Parathyroid adenoma (tissue), 2 donors: ENCODE measurements at regions not wholly inside any gene's neighbourhood (a gene's known extent, or its start where the extent isn't known, plus 50 kb on each side); places are given as distances from the start of the nearest gene placed in this dataset.

Experiments used
- H2AFZ ChIP-seq: fragments of 300-600 bp; sonication (generic); one replicate; pipeline ENCODE4 v1.7.0; 2017; ENCODE audit warnings: antibody characterized with exemption, mild to moderate bottlenecking
- H3K27ac ChIP-seq: fragments of 300-600 bp; sonication (generic); one replicate; pipeline ENCODE4 v1.7.0; 2017
- H3K27me3 ChIP-seq: fragments of 300-600 bp; sonication (generic); one replicate; pipeline ENCODE4 v1.7.0; 2017; ENCODE audit warnings: low read length; ENCODE audit not compliant: control insufficient read depth, insufficient read depth
- H3K36me3 ChIP-seq: fragments of 300-600 bp; sonication (generic); one replicate; pipeline ENCODE4 v1.7.0; 2017; ENCODE audit warnings: low read length; ENCODE audit not compliant: control insufficient read depth, insufficient read depth
- H3K4me1 ChIP-seq: fragments of 300-600 bp; sonication (generic); one replicate; pipeline ENCODE4 v1.7.0; 2017; ENCODE audit warnings: control low read depth
- H3K4me2 ChIP-seq: fragments of 300-600 bp; sonication (generic); one replicate; pipeline ENCODE4 v1.7.0; 2017; ENCODE audit warnings: low read length
- H3K4me3 ChIP-seq: fragments of 300-600 bp; sonication (generic); one replicate; pipeline ENCODE4 v1.7.0; 2017; ENCODE audit warnings: low read depth, low read length
- H3K79me2 ChIP-seq: fragments of 300-600 bp; sonication (generic); one replicate; pipeline ENCODE4 v1.7.0; 2017; ENCODE audit warnings: control low read depth
- H3K9ac ChIP-seq: fragments of 300-600 bp; sonication (generic); one replicate; pipeline ENCODE4 v1.7.0; 2017; ENCODE audit warnings: mild to moderate bottlenecking
- H3K9me3 ChIP-seq: fragments of 300-600 bp; sonication (generic); one replicate; pipeline ENCODE4 v1.7.0; 2017; ENCODE audit warnings: low read length; ENCODE audit not compliant: control insufficient read depth
- TF ChIP-seq, protein P1 (sequence below): fragments of 300-600 bp; sonication (generic); IDR thresholded peaks from one replicate; pipeline ENCODE4 v1.7.0; 2017; ENCODE audit warnings: antibody characterized with exemption, mild to moderate bottlenecking
- donor health status: primary hyperparathyroidism.

DNA sequence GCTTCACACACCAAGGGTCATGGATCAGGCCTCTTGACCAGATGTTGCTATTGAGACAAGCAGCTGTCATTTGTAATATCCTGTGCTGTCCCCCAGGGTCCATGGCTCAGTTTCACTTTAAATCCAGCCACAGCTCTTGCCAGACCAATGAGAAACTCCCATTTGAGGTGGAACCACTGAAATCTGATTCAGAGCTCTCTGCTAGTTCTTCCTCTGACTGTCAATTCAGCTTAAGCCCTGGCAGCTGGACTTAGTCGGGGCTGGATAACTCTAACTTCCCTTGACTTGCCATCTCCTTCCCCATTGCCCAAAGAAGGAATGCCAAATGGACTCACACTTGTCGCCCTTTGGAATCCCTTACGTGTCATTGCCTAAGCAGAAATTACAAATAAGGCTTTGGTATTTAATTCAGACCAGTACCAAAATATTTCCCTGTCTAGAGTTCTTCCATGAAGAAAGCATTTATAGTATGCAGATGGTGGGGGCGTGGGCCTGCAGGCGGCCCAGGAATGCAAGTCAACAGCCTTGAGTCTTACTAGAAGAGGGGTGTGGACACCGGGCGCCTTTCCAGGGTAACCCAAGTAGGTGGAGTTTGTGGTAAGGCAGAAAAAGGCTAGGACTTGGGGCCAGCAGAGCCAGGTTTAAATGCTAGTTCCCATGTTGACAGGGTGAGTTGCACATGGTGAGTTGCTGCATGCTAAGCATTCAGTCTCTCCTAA is 96.9 kb upstream of the TMPO start:
- Histone ChIP-seq H3K9ac (no peak overlapping the region), H3K27me3 (no peaks in the 10 kb centered on the region), H3K9me3 (no peaks in the 10 kb centered on the region), H3K4me1 (no peaks in the 10 kb centered on the region), H3K4me2 (no peak overlapping the region), H3K4me3 (no peak overlapping the region), H2AFZ (no peak overlapping the region), H3K79me2 (no peaks in the 10 kb centered on the region), H3K36me3 (no peaks in the 10 kb centered on the region), H3K27ac (no peak overlapping the region)
- TF ChIP-seq, protein P1, sequence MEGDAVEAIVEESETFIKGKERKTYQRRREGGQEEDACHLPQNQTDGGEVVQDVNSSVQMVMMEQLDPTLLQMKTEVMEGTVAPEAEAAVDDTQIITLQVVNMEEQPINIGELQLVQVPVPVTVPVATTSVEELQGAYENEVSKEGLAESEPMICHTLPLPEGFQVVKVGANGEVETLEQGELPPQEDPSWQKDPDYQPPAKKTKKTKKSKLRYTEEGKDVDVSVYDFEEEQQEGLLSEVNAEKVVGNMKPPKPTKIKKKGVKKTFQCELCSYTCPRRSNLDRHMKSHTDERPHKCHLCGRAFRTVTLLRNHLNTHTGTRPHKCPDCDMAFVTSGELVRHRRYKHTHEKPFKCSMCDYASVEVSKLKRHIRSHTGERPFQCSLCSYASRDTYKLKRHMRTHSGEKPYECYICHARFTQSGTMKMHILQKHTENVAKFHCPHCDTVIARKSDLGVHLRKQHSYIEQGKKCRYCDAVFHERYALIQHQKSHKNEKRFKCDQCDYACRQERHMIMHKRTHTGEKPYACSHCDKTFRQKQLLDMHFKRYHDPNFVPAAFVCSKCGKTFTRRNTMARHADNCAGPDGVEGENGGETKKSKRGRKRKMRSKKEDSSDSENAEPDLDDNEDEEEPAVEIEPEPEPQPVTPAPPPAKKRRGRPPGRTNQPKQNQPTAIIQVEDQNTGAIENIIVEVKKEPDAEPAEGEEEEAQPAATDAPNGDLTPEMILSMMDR: no peak

DNA sequence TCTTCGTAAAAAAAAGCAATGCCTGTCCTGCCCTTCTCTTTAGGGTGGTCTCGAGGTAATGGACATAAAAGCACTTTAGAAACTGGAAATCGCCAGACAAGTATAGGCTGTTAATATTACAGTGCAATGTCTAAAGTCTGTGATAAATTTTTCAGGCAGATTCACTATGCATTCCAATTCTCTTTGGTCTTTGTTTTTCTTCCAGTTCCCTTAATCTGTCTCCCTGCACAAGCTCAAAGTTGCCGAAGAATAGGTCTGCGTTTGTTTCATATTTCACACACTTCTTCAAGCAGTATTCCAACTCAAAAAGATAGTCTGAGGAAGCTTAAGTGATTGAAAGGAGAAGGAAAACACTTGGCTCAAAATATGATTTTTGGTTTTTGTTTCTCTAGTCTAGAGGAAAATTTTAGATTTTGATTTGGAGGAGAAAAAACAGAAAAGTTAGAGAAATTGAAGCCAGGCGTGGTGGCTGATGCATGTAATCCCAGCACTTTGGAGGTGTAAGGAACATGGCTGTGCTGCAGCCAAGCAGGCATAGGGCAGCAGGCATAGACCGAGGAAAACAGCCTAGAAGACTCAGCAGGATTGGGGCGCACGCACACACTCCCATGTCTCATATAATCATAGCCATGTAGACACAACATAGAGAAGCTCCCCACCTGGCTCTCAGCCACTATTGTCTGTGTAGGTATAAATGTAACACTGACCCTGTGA is 96.2 kb upstream of the TMPO start:
- no peaks in the 10 kb centered on the region for H3K4me1 ChIP-seq
- H3K4me2 ChIP-seq: no peak overlapping the region
- no peaks in the 10 kb centered on the region for H3K79me2 ChIP-seq
- H2AFZ ChIP-seq: no peak overlapping the region
- no peaks in the 10 kb centered on the region for H3K36me3 ChIP-seq
- TF ChIP-seq, protein P1: no peak
- H3K9me3 ChIP-seq: no peaks in the 10 kb centered on the region
- no peak overlapping the region for H3K9ac ChIP-seq
- H3K27me3 ChIP-seq: no peaks in the 10 kb centered on the region
- no peak overlapping the region for H3K27ac ChIP-seq
- H3K4me3 ChIP-seq: no peak overlapping the region

DNA sequence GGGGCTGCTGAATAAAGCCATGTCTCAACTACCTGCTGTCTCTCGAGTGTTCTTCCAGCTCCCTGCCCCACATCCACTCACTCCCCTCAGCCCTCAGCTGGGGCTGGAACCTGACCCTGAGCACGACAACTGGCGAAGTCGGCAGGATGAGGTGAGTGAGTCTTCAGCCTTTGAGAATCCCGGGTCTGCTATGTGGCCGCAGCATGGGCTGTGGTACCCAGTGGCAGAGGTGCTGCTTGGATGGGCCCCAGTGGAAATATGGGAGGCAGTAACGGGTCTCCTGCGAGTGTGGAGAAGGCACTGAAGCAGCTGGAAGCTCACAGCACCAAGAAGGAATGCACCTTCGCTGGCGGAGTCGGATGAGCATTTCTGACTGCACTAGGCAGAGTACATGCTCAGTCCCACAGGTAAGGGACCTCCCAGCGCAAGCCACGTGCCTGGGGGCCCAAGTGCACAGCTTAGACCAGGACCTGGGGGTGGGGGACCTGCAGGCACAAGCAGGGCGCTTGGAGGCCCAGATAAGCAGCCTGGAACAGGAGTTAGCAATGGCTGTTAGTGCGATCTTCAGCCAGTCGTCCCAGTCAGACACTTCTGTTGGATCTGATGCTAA is 95.5 kb upstream of the TMPO start:
- TF ChIP-seq, protein P1: no peak
- Histone ChIP-seq H3K4me3 (no peak overlapping the region), H2AFZ (no peak overlapping the region), H3K4me2 (no peak overlapping the region), H3K27me3 (no peaks in the 10 kb centered on the region), H3K27ac (no peak overlapping the region), H3K9me3 (no peaks in the 10 kb centered on the region), H3K4me1 (no peaks in the 10 kb centered on the region), H3K9ac (no peak overlapping the region), H3K36me3 (no peaks in the 10 kb centered on the region), H3K79me2 (no peaks in the 10 kb centered on the region)

DNA sequence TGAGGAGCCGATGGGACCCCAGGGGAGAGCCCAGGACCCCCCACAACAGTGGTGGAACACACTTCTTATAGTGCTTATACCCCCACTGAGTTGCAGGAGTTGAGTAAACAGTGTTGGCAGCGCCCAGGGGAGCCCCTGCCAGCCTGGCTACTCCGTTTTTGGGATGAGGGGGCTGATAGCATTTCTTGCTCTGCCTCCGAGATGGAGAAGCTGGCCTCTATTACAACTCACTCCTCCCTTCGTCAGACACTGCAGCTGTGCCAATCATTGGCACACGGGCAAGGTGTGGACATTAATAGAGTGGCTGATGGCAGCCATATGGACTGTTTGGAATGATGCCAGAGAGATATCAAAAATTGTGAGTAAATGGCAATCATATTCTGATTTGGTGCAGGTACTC is 94.9 kb upstream of the TMPO start:
- TF ChIP-seq, protein P1: no peak
- no peak overlapping the region for H3K27ac ChIP-seq

More for the DNA sequence above, 94.9 kb upstream of the TMPO start:
- Histone ChIP-seq H2AFZ (no peak overlapping the region), H3K79me2 (no peaks in the 10 kb centered on the region), H3K27me3 (no peaks in the 10 kb centered on the region), H3K9me3 (no peaks in the 10 kb centered on the region), H3K4me2 (no peak overlapping the region), H3K9ac (no peak overlapping the region), H3K36me3 (no peaks in the 10 kb centered on the region), H3K4me1 (no peaks in the 10 kb centered on the region), H3K4me3 (no peak overlapping the region)
